ENCODE measurements at regions not wholly inside any gene's neighbourhood (a gene's known extent, or its start where the extent isn't known, plus 50 kb on each side); places are given as distances from the start of the nearest gene placed in this dataset.

- no peak for TF ChIP-seq CTCF (IDR thresholded peaks at IDR 0.05; ENCODE audit: unreplicated experiment)
- ChIA-PET POLR2A (no interaction called here), CTCF (interaction anchor here (0.6 to 5.4 kb wide), 25 partner anchors 8 to 315 kb away, joined by 3 to 58 read pairs (median 3); partner anchors contain the start of genes FYN and LAMA4)
- no peaks in the 10 kb centered on the region for H3K9me3 Mint-ChIP-seq (ENCODE audit: unreplicated experiment)
- BruUV-seq (replicated peaks) = no TSS peak
- no peak for DNase-seq (ENCODE audit: unreplicated experiment)
- no peaks in the 10 kb centered on the region for H3K27me3 Mint-ChIP-seq (ENCODE audit: insufficient read depth, unreplicated experiment)
- no peaks in the 10 kb centered on the region for H3K36me3 Mint-ChIP-seq (ENCODE audit: insufficient read depth, unreplicated experiment)
- no peak overlapping the region for H3K4me3 Mint-ChIP-seq (ENCODE audit: unreplicated experiment)
- intact Hi-C loops (cut with micrococcal nuclease) = loop anchor here (1.0 kb wide), 3 partner anchors 45 to 288 kb away; partner anchors contain the start of gene FYN
- H3K4me1 Mint-ChIP-seq (ENCODE audit: insufficient read depth, unreplicated experiment) = peaks cover 10% of the 10 kb centered on the region
- no peak overlapping the region for H3K27ac Mint-ChIP-seq (ENCODE audit: low read depth, unreplicated experiment)
These were observed 56.1 kb upstream of the CCN6 start for GRCh38 chr6:111997853-111998208.

- BruUV-seq (replicated peaks) = no TSS peak
- no peak overlapping the region for H3K4me3 Mint-ChIP-seq (ENCODE audit: unreplicated experiment)
- DNase-seq (ENCODE audit: unreplicated experiment) = no peak
- CTCF ChIA-PET = interaction anchor here (0.8 to 1.2 kb wide), 3 partner anchors 42 to 291 kb away, joined by 3 read pairs; no protein-coding TSS in a partner anchor
- POLR2A ChIA-PET = no interaction called here
- TF ChIP-seq CTCF (IDR thresholded peaks at IDR 0.05; ENCODE audit: unreplicated experiment) = no peak
- H3K27me3 Mint-ChIP-seq (ENCODE audit: insufficient read depth, unreplicated experiment) = no peaks in the 10 kb centered on the region
- H3K27ac Mint-ChIP-seq (ENCODE audit: low read depth, unreplicated experiment) = no peak overlapping the region
- H3K4me1 Mint-ChIP-seq (ENCODE audit: insufficient read depth, unreplicated experiment) = no peaks in the 10 kb centered on the region
- no peaks in the 10 kb centered on the region for H3K9me3 Mint-ChIP-seq (ENCODE audit: unreplicated experiment)
- intact Hi-C loops (cut with micrococcal nuclease) = no loop called here
- no peaks in the 10 kb centered on the region for H3K36me3 Mint-ChIP-seq (ENCODE audit: insufficient read depth, unreplicated experiment)
These were observed 51.6 kb upstream of the CCN6 start for GRCh38 chr6:112002307-112002706.

Measured in MCF 10A (cell line).